HG02938 (cell line): ENCODE measurements at regions not wholly inside any gene's neighbourhood (a gene's known extent, or its start where the extent isn't known, plus 50 kb on each side); places are given as distances from the start of the nearest gene placed in this dataset.

Source experiments
- ATAC-seq: cut with Tn5 transposase; IDR thresholded peaks from one replicate; pipeline ENCODE4 v1.9.1; 2021; ENCODE audit warnings: mild to moderate bottlenecking, moderate library complexity; ENCODE audit not compliant: unreplicated experiment

GRCh38 chr3:28726840-28727239 lies 378.2 kb upstream of the AZI2 start:
- ATAC-seq, result peak; percentile 87

- ATAC-seq, result no peak
Observed at GRCh38 chr3:28727307-28727706, 378.7 kb upstream of the AZI2 start.

GRCh38 chr3:28738425-28738824 lies 389.8 kb upstream of the AZI2 start:
- ATAC-seq, result no peak

GRCh38 chr3:28739647-28740046 lies 391.0 kb upstream of the AZI2 start:
- ATAC-seq, result no peak

GRCh38 chr3:28743271-28743670 lies 394.6 kb upstream of the AZI2 start:
- no peak for ATAC-seq

GRCh38 chr3:28743831-28744230 lies 395.2 kb upstream of the AZI2 start:
- no peak for ATAC-seq

GRCh38 chr3:28745436-28745835 lies 396.8 kb upstream of the AZI2 start:
- ATAC-seq, result no peak

GRCh38 chr3:28745916-28746617 lies 397.4 kb upstream of the AZI2 start:
- ATAC-seq, result no peak

- no peak for ATAC-seq
Observed at GRCh38 chr3:28746990-28747389, 398.4 kb upstream of the AZI2 start.

- no peak for ATAC-seq
Observed at GRCh38 chr3:28751864-28752263, 403.2 kb upstream of the AZI2 start.

GRCh38 chr3:28752290-28752689 lies 403.7 kb upstream of the AZI2 start:
- no peak for ATAC-seq

GRCh38 chr3:28756056-28756455 lies 407.4 kb upstream of the AZI2 start:
- ATAC-seq, result no peak

GRCh38 chr3:28758115-28758514 lies 409.5 kb upstream of the AZI2 start:
- ATAC-seq, result no peak

- no peak for ATAC-seq
Observed at GRCh38 chr3:28761375-28761774, 412.8 kb upstream of the AZI2 start.

- ATAC-seq, result no peak
Observed at GRCh38 chr3:28765194-28765593, 416.6 kb upstream of the AZI2 start.

- ATAC-seq, result no peak
Observed at GRCh38 chr3:28768439-28768838, 419.8 kb upstream of the AZI2 start.

GRCh38 chr3:28777806-28778475 lies 429.3 kb upstream of the AZI2 start:
- ATAC-seq, result no peak

- no peak for ATAC-seq
Observed at GRCh38 chr3:28780480-28780879, 431.9 kb upstream of the AZI2 start.

GRCh38 chr3:28781053-28781452 lies 432.4 kb upstream of the AZI2 start:
- no peak for ATAC-seq

GRCh38 chr3:28786446-28786845 lies 437.8 kb upstream of the AZI2 start:
- no peak for ATAC-seq

- no peak for ATAC-seq
Observed at GRCh38 chr3:28788571-28788970, 439.9 kb upstream of the AZI2 start.

- no peak for ATAC-seq
Observed at GRCh38 chr3:28791713-28792255, 443.2 kb upstream of the AZI2 start.
